H9 (cell line): ENCODE measurements at regions not wholly inside any gene's neighbourhood (a gene's known extent, or its start where the extent isn't known, plus 50 kb on each side); places are given as distances from the start of the nearest gene placed in this dataset.

Experiments used
- DNase-seq: peaks from one replicate; pipeline ENCODE4 v3.0.0-alpha.2; 2017
- H2AFZ ChIP-seq: one replicate; pipeline ENCODE4 v1.6.1; 2013; ENCODE audit warnings: mild to moderate bottlenecking, low read length, control low read depth, moderate library complexity
- H2AK5ac ChIP-seq: 2 replicates; pipeline ENCODE4 v1.6.1; 2013; ENCODE audit warnings: low read length, control low read depth, mixed read lengths; ENCODE audit not compliant: insufficient read length
- H2BK120ac ChIP-seq: one replicate; pipeline ENCODE4 v1.6.1; 2013; ENCODE audit warnings: low read depth, mild to moderate bottlenecking, low read length, control low read depth, inconsistent platforms; ENCODE audit not compliant: poor library complexity, severe bottlenecking
- H2BK12ac ChIP-seq: 2 replicates; pipeline ENCODE4 v1.6.1; 2013; ENCODE audit warnings: low read length, control low read depth, mixed read lengths, low read depth; ENCODE audit not compliant: insufficient read length
- H2BK15ac ChIP-seq: 2 replicates; pipeline ENCODE4 v1.6.1; 2013; ENCODE audit warnings: low read depth, low read length, control low read depth
- H2BK20ac ChIP-seq: one replicate; pipeline ENCODE4 v1.6.1; 2013; ENCODE audit warnings: low read depth, mild to moderate bottlenecking, low read length, control low read depth, inconsistent platforms; ENCODE audit not compliant: poor library complexity, severe bottlenecking
- H2BK5ac ChIP-seq: 2 replicates; pipeline ENCODE4 v1.6.1; 2013; ENCODE audit warnings: low read length, control low read depth, mixed read lengths; ENCODE audit not compliant: insufficient read length
- H3K14ac ChIP-seq: 2 replicates; pipeline ENCODE4 v1.6.1; 2013; ENCODE audit warnings: low read length, control low read depth; ENCODE audit not compliant: insufficient read depth
- H3K18ac ChIP-seq: 2 replicates; pipeline ENCODE4 v1.6.1; 2013; ENCODE audit warnings: low read depth, mild to moderate bottlenecking, mixed read lengths, low read length, control low read depth; ENCODE audit not compliant: insufficient read length
- H3K23ac ChIP-seq: 2 replicates; pipeline ENCODE4 v1.6.1; 2013; ENCODE audit warnings: low read length, control low read depth, mixed read lengths, low read depth; ENCODE audit not compliant: insufficient read length
- H3K23me2 ChIP-seq: 2 replicates; pipeline ENCODE4 v1.6.1; 2013; ENCODE audit warnings: low read depth, mild to moderate bottlenecking, mixed read lengths, low read length, control low read depth; ENCODE audit not compliant: insufficient read length, poor library complexity, severe bottlenecking
- H3K27ac ChIP-seq: 2 replicates; pipeline ENCODE4 v1.5.1; 2013; ENCODE audit warnings: low read length, control low read depth, mixed read lengths, low read depth; ENCODE audit not compliant: insufficient read length
- H3K27me3 ChIP-seq: 2 replicates; pipeline ENCODE4 v1.6.1; 2013; ENCODE audit warnings: low read length, control low read depth, inconsistent platforms; ENCODE audit not compliant: insufficient read depth
- H3K4ac ChIP-seq: 2 replicates; pipeline ENCODE4 v1.6.1; 2013; ENCODE audit warnings: low read depth, mild to moderate bottlenecking, control low read depth, inconsistent platforms, low read length, moderate library complexity
- H3K4me1 ChIP-seq: 2 replicates; pipeline ENCODE4 v1.6.1; 2013; ENCODE audit warnings: low read length, control low read depth, inconsistent platforms; ENCODE audit not compliant: insufficient read depth
- H3K4me2 ChIP-seq: 2 replicates; pipeline ENCODE4 v1.6.1; 2013; ENCODE audit warnings: low read length, control low read depth, mixed read lengths; ENCODE audit not compliant: insufficient read length, insufficient read depth
- H3K56ac ChIP-seq: 2 replicates; pipeline ENCODE4 v1.6.1; 2013; ENCODE audit warnings: low read depth, mild to moderate bottlenecking, mixed read lengths, low read length, control low read depth; ENCODE audit not compliant: insufficient read length
- H3K79me1 ChIP-seq: 2 replicates; pipeline ENCODE4 v1.6.1; 2013; ENCODE audit warnings: low read depth, mild to moderate bottlenecking, moderate library complexity, low read length, control low read depth, inconsistent platforms; ENCODE audit not compliant: insufficient read depth, poor library complexity, severe bottlenecking
- H3K79me2 ChIP-seq: 2 replicates; pipeline ENCODE4 v1.6.1; 2013; ENCODE audit warnings: low read length, control low read depth, inconsistent platforms; ENCODE audit not compliant: insufficient read depth
- H3K9ac ChIP-seq: 2 replicates; pipeline ENCODE4 v1.6.1; 2013; ENCODE audit warnings: low read length, control low read depth, mixed read lengths; ENCODE audit not compliant: insufficient read length; ENCODE audit errors: extremely low read depth
- H3K9me3 ChIP-seq: one replicate; pipeline ENCODE4 v1.6.1; 2013; ENCODE audit warnings: low read depth, low read length, inconsistent platforms; ENCODE audit not compliant: control insufficient read depth
- H3T11ph ChIP-seq: one replicate; pipeline ENCODE4 v1.6.1; 2013; ENCODE audit warnings: mild to moderate bottlenecking, low read length, control low read depth, inconsistent platforms
- H4K20me1 ChIP-seq: one replicate; pipeline ENCODE4 v1.6.1; 2013; ENCODE audit not compliant: control insufficient read depth, insufficient read length, insufficient read depth
- H4K5ac ChIP-seq: 2 replicates; pipeline ENCODE4 v1.6.1; 2013; ENCODE audit warnings: low read depth, mild to moderate bottlenecking, mixed read lengths, low read length, control low read depth; ENCODE audit not compliant: insufficient read length
- H4K8ac ChIP-seq: replicated peaks from 2 replicates; pipeline ENCODE4 v1.6.1; 2013; ENCODE audit warnings: low read length, control low read depth, mixed read lengths, low read depth; ENCODE audit not compliant: insufficient read length
- H4K91ac ChIP-seq: 2 replicates; pipeline ENCODE4 v1.6.1; 2013; ENCODE audit warnings: low read depth, mild to moderate bottlenecking, moderate library complexity, mixed read lengths, low read length, control low read depth; ENCODE audit not compliant: insufficient read length
- H3K27ac Mint-ChIP-seq, 3 experiments: 2 replicates in 2 of 3; 3 replicates in 1 of 3; pipeline ENCODE4 v1.8.0; 2020 to 2021; ENCODE audit warnings: mixed read lengths in 3 of 3, mild to moderate bottlenecking in 1 of 3, moderate library complexity in 1 of 3
- H3K27me3 Mint-ChIP-seq: 2 replicates; pipeline ENCODE4 v1.8.0; 2021; ENCODE audit warnings: low read depth, mild to moderate bottlenecking, moderate library complexity, mixed read lengths
- H3K36me3 Mint-ChIP-seq, 3 experiments: 2 replicates in 2 of 3; 3 replicates in 1 of 3; pipeline ENCODE4 v1.8.0; 2020 to 2021; ENCODE audit warnings: low read depth in 3 of 3, mixed read lengths in 3 of 3; ENCODE audit not compliant: insufficient read depth in 1 of 3
- H3K4me1 Mint-ChIP-seq, 2 experiments: 2 replicates each; pipeline ENCODE4 v1.8.0; 2020; ENCODE audit warnings: mixed read lengths in 2 of 2
- H3K4me3 Mint-ChIP-seq, 2 experiments: 2 replicates in 1 of 2; 3 replicates in 1 of 2; pipeline ENCODE4 v1.8.0; 2020 to 2021; ENCODE audit warnings: mild to moderate bottlenecking in 2 of 2, mixed read lengths in 2 of 2, moderate library complexity in 1 of 2
- H3K9me3 Mint-ChIP-seq, 2 experiments: 2 replicates in 1 of 2; 3 replicates in 1 of 2; pipeline ENCODE4 v1.8.0; 2020; ENCODE audit warnings: mild to moderate bottlenecking in 2 of 2, mixed read lengths in 2 of 2, moderate library complexity in 1 of 2
- CTCF ChIP-seq: fragments of 200-600 bp; sonication (generic); conservative IDR thresholded peaks from 3 replicates; pipeline ENCODE4 v1.8.0; 2021; ENCODE audit warnings: antibody characterized with exemption, mild to moderate bottlenecking

- no peak overlapping the region for H4K8ac ChIP-seq
- Mint-ChIP-seq H3K36me3 (no peaks in the 10 kb centered on the region; a peak in 1 of 7 replicates), H3K4me1 (no peaks in the 10 kb centered on the region), H3K9me3 (peaks cover 0 to 3% of the 10 kb centered on the region in 2 experiments; a peak in 1 of 5 replicates), H3K27ac (no peak overlapping the region), H3K27me3 (no peaks in the 10 kb centered on the region), H3K4me3 (no peak overlapping the region)
- H4K91ac ChIP-seq: no peak overlapping the region
- no peak overlapping the region for H2BK120ac ChIP-seq
- no peak overlapping the region for H3K18ac ChIP-seq
- H2BK15ac ChIP-seq: no peak overlapping the region
- no peak overlapping the region for H3K56ac ChIP-seq
- no peaks in the 10 kb centered on the region for H3K79me2 ChIP-seq
- H3K9me3 ChIP-seq: no peaks in the 10 kb centered on the region
- no peak overlapping the region for H3K9ac ChIP-seq
- H3K23ac ChIP-seq: no peak overlapping the region
- H2BK12ac ChIP-seq: no peak overlapping the region
- H2AK5ac ChIP-seq: no peak overlapping the region
- no peaks in the 10 kb centered on the region for H3K4me1 ChIP-seq
- no peak overlapping the region for H3K14ac ChIP-seq
- no peak overlapping the region for H2AFZ ChIP-seq
- TF ChIP-seq CTCF: no peak
- H3K4me2 ChIP-seq: no peak overlapping the region
- H3T11ph ChIP-seq: no peak overlapping the region
- H3K23me2 ChIP-seq: no peaks in the 10 kb centered on the region
- no peaks in the 10 kb centered on the region for H3K27me3 ChIP-seq
- H4K20me1 ChIP-seq: no peaks in the 10 kb centered on the region
- no peak overlapping the region for H2BK5ac ChIP-seq
- no peak overlapping the region for H4K5ac ChIP-seq
- no peak overlapping the region for H3K4ac ChIP-seq
- DNase-seq: no peak
- H2BK20ac ChIP-seq: no peak overlapping the region
- H3K27ac ChIP-seq: no peak overlapping the region
- H3K79me1 ChIP-seq: no peaks in the 10 kb centered on the region
Observed at GRCh38 chr7:115125750-115126149, 203.9 kb downstream of the MDFIC start.
